Astrocyte (in vitro differentiated cells and primary cell): ENCODE measurements at regions not wholly inside any gene's neighbourhood (a gene's known extent, or its start where the extent isn't known, plus 50 kb on each side); places are given as distances from the start of the nearest gene placed in this dataset.

Experiments used
- DNase-seq: peaks from one replicate; pipeline ENCODE4 v3.0.0-alpha.2; 2010; ENCODE audit warnings: low read depth
- FAIRE-seq: peaks from 2 replicates; lab custom pipeline; 2011; peaks lifted over from hg19 to GRCh38; lab: Jason Lieb, UNC
- H2AFZ ChIP-seq: 2 replicates; pipeline ENCODE4 v1.6.0; 2012; ENCODE audit warnings: low read depth, low read length, inconsistent platforms
- H3K27ac ChIP-seq: 2 replicates; pipeline ENCODE4 v1.5.1; 2011; ENCODE audit warnings: low read depth, low read length, inconsistent platforms
- H3K27me3 ChIP-seq: 2 replicates; pipeline ENCODE4 v1.6.0; 2011; ENCODE audit warnings: low read length, inconsistent platforms; ENCODE audit not compliant: insufficient read depth
- H3K36me3 ChIP-seq: 2 replicates; pipeline ENCODE4 v1.5.1; 2011; ENCODE audit warnings: low read length, inconsistent platforms; ENCODE audit not compliant: insufficient read depth
- H3K4me1 ChIP-seq: 2 replicates; pipeline ENCODE4 v1.5.1; 2011; ENCODE audit warnings: low read length, inconsistent platforms; ENCODE audit not compliant: insufficient read depth
- H3K4me2 ChIP-seq: 2 replicates; pipeline ENCODE4 v1.6.0; 2012; ENCODE audit warnings: low read length, inconsistent platforms
- H3K4me3 ChIP-seq: 2 replicates; pipeline ENCODE4 v1.5.1; 2011; ENCODE audit warnings: low read depth, mild to moderate bottlenecking, low read length, inconsistent platforms; ENCODE audit not compliant: insufficient read depth
- H3K79me2 ChIP-seq: 2 replicates; pipeline ENCODE4 v1.6.0; 2012; ENCODE audit warnings: mild to moderate bottlenecking, low read length, inconsistent platforms; ENCODE audit not compliant: insufficient read depth
- H3K9ac ChIP-seq: 2 replicates; pipeline ENCODE4 v1.6.0; 2012; ENCODE audit warnings: mild to moderate bottlenecking, low read length, inconsistent platforms
- H3K9me3 ChIP-seq: 2 replicates; pipeline ENCODE4 v1.5.1; 2012; ENCODE audit warnings: low read depth, mild to moderate bottlenecking, low read length, inconsistent platforms; ENCODE audit not compliant: insufficient read depth
- H4K20me1 ChIP-seq: 2 replicates; pipeline ENCODE4 v1.6.0; 2012; ENCODE audit warnings: low read length, inconsistent platforms; ENCODE audit not compliant: insufficient read depth
- H3K27ac Mint-ChIP-seq: one replicate; pipeline ENCODE4 v1.8.0; 2021; ENCODE audit warnings: mild to moderate bottlenecking, mixed read lengths; ENCODE audit not compliant: unreplicated experiment
- H3K27me3 Mint-ChIP-seq: one replicate; pipeline ENCODE4 v1.8.0; 2021; ENCODE audit warnings: low read depth, mixed read lengths; ENCODE audit not compliant: unreplicated experiment
- H3K36me3 Mint-ChIP-seq: one replicate; pipeline ENCODE4 v1.8.0; 2021; ENCODE audit warnings: low read depth, mixed read lengths; ENCODE audit not compliant: unreplicated experiment
- H3K4me1 Mint-ChIP-seq: one replicate; pipeline ENCODE4 v1.8.0; 2021; ENCODE audit warnings: low read depth, mixed read lengths; ENCODE audit not compliant: unreplicated experiment
- H3K4me3 Mint-ChIP-seq: one replicate; pipeline ENCODE4 v1.8.0; 2021; ENCODE audit warnings: mild to moderate bottlenecking, moderate library complexity, mixed read lengths; ENCODE audit not compliant: unreplicated experiment
- H3K9me3 Mint-ChIP-seq: one replicate; pipeline ENCODE4 v1.8.0; 2021; ENCODE audit warnings: mild to moderate bottlenecking, mixed read lengths; ENCODE audit not compliant: unreplicated experiment
- CTCF ChIP-seq: IDR thresholded peaks from 2 replicates; pipeline ENCODE4 v1.5.1; 2011; ENCODE audit warnings: low read depth, mild to moderate bottlenecking, inconsistent platforms, low read length, moderate library complexity; ENCODE audit not compliant: insufficient read depth
- EZH2 ChIP-seq: IDR thresholded peaks from 2 replicates; pipeline ENCODE4 v1.6.1; 2012; ENCODE audit warnings: mild to moderate bottlenecking, low read length, inconsistent platforms; ENCODE audit not compliant: insufficient read depth

- Histone ChIP-seq H3K79me2 (no peaks in the 10 kb centered on the region), H3K4me2 (no peak overlapping the region), H3K27me3 (no peaks in the 10 kb centered on the region), H4K20me1 (no peaks in the 10 kb centered on the region), H3K4me3 (no peak overlapping the region), H3K4me1 (no peaks in the 10 kb centered on the region), H2AFZ (no peak overlapping the region), H3K9me3 (no peaks in the 10 kb centered on the region), H3K9ac (no peak overlapping the region), H3K27ac (no peak overlapping the region), H3K36me3 (no peaks in the 10 kb centered on the region)
- Mint-ChIP-seq H3K27me3 (no peaks in the 10 kb centered on the region), H3K4me3 (no peak overlapping the region), H3K36me3 (no peaks in the 10 kb centered on the region), H3K27ac (no peak overlapping the region), H3K4me1 (no peaks in the 10 kb centered on the region), H3K9me3 (no peaks in the 10 kb centered on the region)
- no peak for FAIRE-seq
- no peak for DNase-seq
- TF ChIP-seq CTCF (no peak), EZH2 (no peak)
Observed at GRCh38 chr4:142933207-142933606, 87.1 kb upstream of the INPP4B start.

DNA sequence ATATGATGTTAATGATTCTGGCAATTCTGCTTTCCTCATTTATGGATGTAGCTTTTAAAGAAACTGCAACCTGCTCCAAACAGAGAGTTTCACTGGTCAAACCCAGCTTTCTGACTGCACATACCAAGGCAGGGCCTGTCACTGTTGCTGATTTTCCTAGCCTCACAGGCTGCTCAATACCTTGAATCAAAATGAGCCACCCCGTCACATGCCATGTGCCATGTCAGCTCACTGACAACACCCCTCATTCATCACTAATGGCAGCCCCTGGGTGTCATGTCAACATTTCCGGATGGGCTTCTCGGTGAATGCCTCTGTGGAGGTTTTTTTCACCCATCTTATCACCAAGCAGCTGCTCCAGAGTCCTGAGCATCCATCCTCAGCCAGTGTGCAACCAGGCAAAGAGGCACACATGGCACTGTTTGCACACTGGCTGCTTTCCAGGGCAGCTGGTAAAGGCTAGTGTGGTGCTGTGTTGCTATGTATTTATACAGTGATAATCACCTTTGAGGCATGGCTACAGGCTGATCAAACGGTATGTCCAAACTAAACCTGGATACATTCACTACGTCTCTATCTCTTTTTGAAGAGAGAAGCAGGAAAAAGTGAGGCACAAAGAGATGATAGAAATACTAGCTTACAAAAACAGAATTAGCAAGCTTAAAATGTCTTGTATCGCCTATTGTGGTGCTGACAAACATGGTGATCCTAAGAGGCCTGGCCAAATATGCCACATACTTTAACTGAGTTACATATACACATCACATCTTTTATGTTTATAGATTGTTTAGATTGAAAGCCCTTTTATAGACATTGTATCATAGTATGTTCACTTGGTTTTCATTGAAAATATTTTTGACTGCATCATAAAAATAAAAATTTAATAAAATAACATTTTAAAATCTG is 94.6 kb upstream of the INPP4B start:
- H3K27ac ChIP-seq, result no peak overlapping the region

More for the DNA sequence above, 94.6 kb upstream of the INPP4B start:
- Histone ChIP-seq H3K9me3 (no peaks in the 10 kb centered on the region), H3K4me1 (no peaks in the 10 kb centered on the region), H4K20me1 (no peaks in the 10 kb centered on the region), H3K4me2 (no peak overlapping the region), H3K36me3 (no peaks in the 10 kb centered on the region), H3K9ac (no peak overlapping the region), H2AFZ (no peak overlapping the region), H3K27me3 (no peaks in the 10 kb centered on the region), H3K79me2 (no peaks in the 10 kb centered on the region), H3K4me3 (no peak overlapping the region)
- Mint-ChIP-seq H3K4me3 (no peak overlapping the region), H3K4me1 (no peaks in the 10 kb centered on the region), H3K9me3 (no peaks in the 10 kb centered on the region), H3K36me3 (no peaks in the 10 kb centered on the region), H3K27me3 (no peaks in the 10 kb centered on the region), H3K27ac (no peak overlapping the region)
- TF ChIP-seq CTCF (no peak), EZH2 (no peak)
- no peak for DNase-seq
- FAIRE-seq, result no peak
